ENCODE measurements at regions not wholly inside any gene's neighbourhood (a gene's known extent, or its start where the extent isn't known, plus 50 kb on each side); places are given as distances from the start of the nearest gene placed in this dataset.

GRCh38 chr1:235925016-235925415, 58.3 kb upstream of the LYST start:
- DNase-seq (ENCODE audit: low spot score): no peak

GRCh38 chr1:235923466-235924021, 56.8 kb upstream of the LYST start:
- DNase-seq (ENCODE audit: low spot score): peak; percentile 88

GRCh38 chr1:235920596-235921375, 54.1 kb upstream of the LYST start:
- no peak for DNase-seq (ENCODE audit: low spot score)

- no peak for DNase-seq (ENCODE audit: low spot score)
These were observed 53.2 kb upstream of the LYST start for GRCh38 chr1:235919833-235920441.

- DNase-seq (ENCODE audit: low spot score): no peak
These were observed 52.6 kb upstream of the LYST start for GRCh38 chr1:235919127-235919832.

GRCh38 chr1:235918465-235918864, 51.8 kb upstream of the LYST start:
- DNase-seq (ENCODE audit: low spot score): no peak

- DNase-seq (ENCODE audit: low spot score): no peak
These were observed 51.3 kb upstream of the LYST start for GRCh38 chr1:235918032-235918431.

- peak; percentile 96 for DNase-seq (ENCODE audit: low spot score)
These were observed 50.6 kb upstream of the LYST start for GRCh38 chr1:235917267-235917811.

Data from umbilical cord (tissue), 1 donor.